ENCODE measurements at regions not wholly inside any gene's neighbourhood (a gene's known extent, or its start where the extent isn't known, plus 50 kb on each side); places are given as distances from the start of the nearest gene placed in this dataset.
A peak's percentile ranks its signal among the peaks of the same experiment; 100 is the strongest.

DNA sequence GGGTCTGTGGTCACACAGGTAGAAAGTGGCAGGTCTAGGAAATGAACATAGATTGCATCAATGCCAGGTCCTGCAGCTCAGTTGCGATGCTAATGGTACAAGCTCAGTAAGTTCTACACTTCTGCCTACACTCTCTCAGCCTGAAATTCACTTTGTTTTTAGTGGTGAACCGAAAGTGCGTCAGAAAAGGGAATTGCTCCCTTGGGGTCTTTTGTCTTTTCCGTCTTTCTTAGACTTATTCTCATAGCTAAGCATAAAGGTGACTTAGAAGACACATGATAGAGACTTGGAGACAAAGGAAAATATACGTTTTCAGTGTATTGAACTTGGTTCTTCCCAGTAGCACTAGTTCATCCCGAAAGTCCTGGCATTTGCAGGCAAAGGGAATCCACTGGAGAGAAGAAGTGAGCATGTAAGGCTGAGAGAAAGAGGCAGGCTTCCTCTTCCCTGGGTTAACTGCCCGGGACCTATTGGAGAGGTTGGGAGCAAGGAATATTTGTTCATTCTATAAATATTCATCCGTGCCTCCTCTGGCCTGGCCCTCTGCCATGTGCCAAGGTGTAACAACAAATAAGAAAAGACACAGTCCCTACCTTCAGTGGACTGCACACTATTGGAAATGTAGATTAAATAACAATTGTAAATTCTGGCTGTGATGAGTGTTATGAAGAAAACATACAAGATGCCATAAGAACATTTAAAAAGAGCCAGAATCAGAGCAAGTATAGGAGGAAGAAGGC lies 785.8 kb downstream of the MED13L start:
- Histone ChIP-seq H3K27me3 (ENCODE audit: control insufficient read depth, insufficient read depth, low read length, poor library complexity, severe bottlenecking) (no peaks in the 10 kb centered on the region), H3K27ac (ENCODE audit: insufficient read depth, low read depth, low read length, poor library complexity, severe bottlenecking) (no peak overlapping the region), H3K9me3 (ENCODE audit: control insufficient read depth, low read length) (no peaks in the 10 kb centered on the region), H3K4me1 (ENCODE audit: control insufficient read depth, insufficient read depth, low read length) (no peaks in the 10 kb centered on the region), H3K36me3 (ENCODE audit: control insufficient read depth, insufficient read depth, low read length) (no peaks in the 10 kb centered on the region), H3K4me3 (ENCODE audit: insufficient read depth, low read depth, low read length) (no peak overlapping the region)
- 72 to 80% methylated on average over 8 of the region's 8 CpGs for WGBS, 2 experiments

DNA sequence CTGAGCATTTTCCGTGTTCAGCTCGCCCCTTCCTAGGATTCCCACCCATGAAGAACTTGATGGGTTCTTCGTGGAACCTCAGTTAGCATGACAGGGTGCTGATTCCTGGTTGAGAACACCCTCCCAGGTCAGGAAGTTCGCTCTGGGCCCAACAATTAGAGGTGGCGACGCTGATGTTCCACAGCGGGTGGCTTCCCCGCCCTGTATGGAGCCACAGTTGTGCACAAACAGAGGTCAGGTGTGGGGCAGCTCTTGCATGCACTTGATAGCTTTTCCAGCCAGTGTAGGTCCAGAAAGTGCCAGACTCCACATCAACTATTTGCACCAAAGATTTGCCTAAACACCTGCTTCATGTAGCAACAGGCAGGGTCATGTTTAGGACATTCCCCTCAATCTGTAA lies 788.2 kb downstream of the MED13L start:
- WGBS, 2 experiments, result 90 to 92% methylated on average over 8 of the region's 8 CpGs
- no peak overlapping the region for H3K27ac ChIP-seq (ENCODE audit: insufficient read depth, low read depth, low read length, poor library complexity, severe bottlenecking)
- H3K27me3 ChIP-seq (ENCODE audit: control insufficient read depth, insufficient read depth, low read length, poor library complexity, severe bottlenecking), result no peaks in the 10 kb centered on the region
- peaks cover 3% of the 10 kb centered on the region for H3K4me1 ChIP-seq (ENCODE audit: control insufficient read depth, insufficient read depth, low read length)
- H3K4me3 ChIP-seq (ENCODE audit: insufficient read depth, low read depth, low read length), result no peak overlapping the region
- no peaks in the 10 kb centered on the region for H3K9me3 ChIP-seq (ENCODE audit: control insufficient read depth, low read length)
- no peaks in the 10 kb centered on the region for H3K36me3 ChIP-seq (ENCODE audit: control insufficient read depth, insufficient read depth, low read length)

DNA sequence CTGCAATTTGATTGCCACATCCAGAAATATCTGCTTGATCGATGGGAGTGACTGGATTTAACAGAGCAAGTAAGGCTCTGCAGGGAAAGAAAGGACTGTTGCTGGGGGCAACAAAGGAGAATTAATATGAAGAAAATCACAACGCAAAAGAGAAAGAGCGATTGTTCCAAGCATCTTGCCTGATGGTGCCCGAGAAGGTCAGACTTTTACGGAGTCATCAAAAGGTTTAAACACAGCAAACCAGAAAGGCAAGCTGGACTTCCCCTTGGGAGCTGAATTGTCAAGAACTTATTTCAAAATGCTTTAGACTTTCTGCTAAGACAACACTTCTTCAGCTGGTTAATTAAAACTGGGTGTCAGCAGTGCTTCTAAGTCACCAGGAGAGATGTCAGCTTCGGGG lies 791.5 kb downstream of the MED13L start:
- no peaks in the 10 kb centered on the region for H3K36me3 ChIP-seq (ENCODE audit: control insufficient read depth, insufficient read depth, low read length)
- peak overlapping the region; percentile 18 for H3K27ac ChIP-seq (ENCODE audit: insufficient read depth, low read depth, low read length, poor library complexity, severe bottlenecking)
- no peaks in the 10 kb centered on the region for H3K27me3 ChIP-seq (ENCODE audit: control insufficient read depth, insufficient read depth, low read length, poor library complexity, severe bottlenecking)
- H3K4me3 ChIP-seq (ENCODE audit: insufficient read depth, low read depth, low read length), result no peak overlapping the region
- H3K4me1 ChIP-seq (ENCODE audit: control insufficient read depth, insufficient read depth, low read length), result peaks cover 3% of the 10 kb centered on the region
- no peaks in the 10 kb centered on the region for H3K9me3 ChIP-seq (ENCODE audit: control insufficient read depth, low read length)
- WGBS, 2 experiments, result 84 to 89% methylated on average over 6 of the region's 6 CpGs

DNA sequence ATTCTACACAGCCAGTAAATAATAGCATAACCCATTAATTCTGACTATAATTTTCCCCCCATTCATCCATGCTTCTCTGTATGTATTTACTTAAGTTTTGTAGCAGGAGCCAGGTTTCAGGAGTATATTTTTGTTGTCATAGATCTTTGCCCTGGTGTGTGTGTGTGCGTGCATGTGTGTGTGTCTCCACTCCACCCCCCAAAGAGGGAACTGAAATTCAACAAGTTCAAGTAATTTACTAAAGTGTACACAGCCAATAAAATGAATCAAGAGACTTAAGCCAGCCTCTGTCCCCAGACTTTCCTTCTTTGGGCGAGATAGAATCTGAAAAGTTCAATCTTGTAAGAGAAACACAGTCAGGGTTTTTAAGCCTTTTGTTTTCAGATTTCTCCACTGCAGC lies 792.0 kb downstream of the MED13L start:
- Histone ChIP-seq H3K4me3 (ENCODE audit: insufficient read depth, low read depth, low read length) (no peak overlapping the region), H3K27me3 (ENCODE audit: control insufficient read depth, insufficient read depth, low read length, poor library complexity, severe bottlenecking) (no peaks in the 10 kb centered on the region), H3K36me3 (ENCODE audit: control insufficient read depth, insufficient read depth, low read length) (no peaks in the 10 kb centered on the region), H3K27ac (ENCODE audit: insufficient read depth, low read depth, low read length, poor library complexity, severe bottlenecking) (peak overlapping the region; percentile 18), H3K4me1 (ENCODE audit: control insufficient read depth, insufficient read depth, low read length) (peaks cover 3% of the 10 kb centered on the region), H3K9me3 (ENCODE audit: control insufficient read depth, low read length) (no peaks in the 10 kb centered on the region)
- 94 to 96% methylated on average over 1 to 2 of the region's 2 CpGs for WGBS, 2 experiments

DNA sequence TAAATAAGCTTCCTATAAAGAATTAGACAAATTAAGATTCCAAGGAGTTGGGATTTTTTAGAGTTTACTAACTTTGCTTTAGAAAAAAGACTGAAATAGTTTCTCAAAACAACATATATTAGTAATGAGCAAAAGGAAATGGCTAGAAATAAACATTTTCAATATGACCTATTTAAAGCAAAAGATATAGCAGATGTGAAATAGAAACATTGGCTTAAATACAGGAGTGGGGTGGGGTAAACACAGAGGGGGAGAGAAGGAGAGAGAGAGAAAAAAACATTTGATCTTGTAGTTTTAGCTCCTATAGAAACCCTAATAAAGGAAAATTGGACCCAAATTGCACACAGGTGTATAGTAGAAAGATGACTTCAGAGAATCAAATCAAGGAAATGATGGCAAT lies 794.5 kb downstream of the MED13L start:
- Histone ChIP-seq H3K27ac (ENCODE audit: insufficient read depth, low read depth, low read length, poor library complexity, severe bottlenecking) (no peak overlapping the region), H3K4me3 (ENCODE audit: insufficient read depth, low read depth, low read length) (no peak overlapping the region), H3K4me1 (ENCODE audit: control insufficient read depth, insufficient read depth, low read length) (peaks cover 3% of the 10 kb centered on the region), H3K27me3 (ENCODE audit: control insufficient read depth, insufficient read depth, low read length, poor library complexity, severe bottlenecking) (no peaks in the 10 kb centered on the region), H3K36me3 (ENCODE audit: control insufficient read depth, insufficient read depth, low read length) (no peaks in the 10 kb centered on the region), H3K9me3 (ENCODE audit: control insufficient read depth, low read length) (no peaks in the 10 kb centered on the region)

DNA sequence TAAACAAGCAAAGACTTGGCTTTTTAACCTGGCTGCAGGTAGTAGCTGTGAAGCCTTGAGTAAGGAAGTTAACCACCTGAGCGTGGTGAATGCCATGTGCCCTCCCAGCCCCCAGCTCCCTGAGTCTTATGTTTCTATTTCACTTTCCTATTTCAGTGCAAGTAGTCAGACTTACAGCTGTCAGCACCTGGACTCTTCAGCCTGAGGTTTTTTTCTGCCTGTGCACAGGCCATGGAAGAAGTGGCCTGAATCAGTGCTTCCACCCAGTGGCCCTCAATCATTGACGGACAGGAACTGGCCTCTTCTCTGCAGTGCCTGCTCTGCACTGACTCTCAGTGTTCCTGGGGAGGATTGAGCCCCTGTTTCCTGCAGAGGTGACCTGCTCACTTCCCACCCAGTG lies 796.4 kb downstream of the MED13L start:
- Histone ChIP-seq H3K27ac (ENCODE audit: insufficient read depth, low read depth, low read length, poor library complexity, severe bottlenecking) (no peak overlapping the region), H3K4me3 (ENCODE audit: insufficient read depth, low read depth, low read length) (no peak overlapping the region), H3K36me3 (ENCODE audit: control insufficient read depth, insufficient read depth, low read length) (no peaks in the 10 kb centered on the region), H3K27me3 (ENCODE audit: control insufficient read depth, insufficient read depth, low read length, poor library complexity, severe bottlenecking) (no peaks in the 10 kb centered on the region), H3K4me1 (ENCODE audit: control insufficient read depth, insufficient read depth, low read length) (peaks cover 2% of the 10 kb centered on the region), H3K9me3 (ENCODE audit: control insufficient read depth, low read length) (no peaks in the 10 kb centered on the region)
- 85 to 87% methylated on average over 2 of the region's 2 CpGs for WGBS, 2 experiments

DNA sequence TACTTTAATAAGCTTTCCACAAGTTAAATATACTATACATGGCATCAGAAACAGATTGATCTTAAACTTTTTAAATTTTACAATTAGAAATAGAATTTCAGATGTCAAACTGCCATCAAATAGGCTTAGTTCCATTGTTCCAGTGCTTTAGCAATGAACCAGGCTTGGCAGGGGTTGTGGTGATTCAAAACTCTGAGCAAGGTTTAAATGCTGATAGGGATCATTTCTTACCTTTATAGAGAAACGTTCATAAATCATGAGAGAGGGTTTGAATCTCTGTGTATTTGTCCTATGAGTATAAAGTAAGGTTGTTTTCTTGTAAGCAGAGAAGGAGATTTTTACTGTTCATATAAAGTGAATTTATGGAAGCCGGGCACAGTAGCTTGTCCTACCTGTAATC lies 794.5 kb upstream of the TBX3 start:
- H3K4me1 ChIP-seq (ENCODE audit: control insufficient read depth, insufficient read depth, low read length), result no peaks in the 10 kb centered on the region
- H3K36me3 ChIP-seq (ENCODE audit: control insufficient read depth, insufficient read depth, low read length), result no peaks in the 10 kb centered on the region
- no peak overlapping the region for H3K27ac ChIP-seq (ENCODE audit: insufficient read depth, low read depth, low read length, poor library complexity, severe bottlenecking)
- no peaks in the 10 kb centered on the region for H3K9me3 ChIP-seq (ENCODE audit: control insufficient read depth, low read length)
- H3K27me3 ChIP-seq (ENCODE audit: control insufficient read depth, insufficient read depth, low read length, poor library complexity, severe bottlenecking), result no peaks in the 10 kb centered on the region
- 83 to 94% methylated on average over 2 of the region's 2 CpGs for WGBS, 2 experiments
- H3K4me3 ChIP-seq (ENCODE audit: insufficient read depth, low read depth, low read length), result no peak overlapping the region

DNA sequence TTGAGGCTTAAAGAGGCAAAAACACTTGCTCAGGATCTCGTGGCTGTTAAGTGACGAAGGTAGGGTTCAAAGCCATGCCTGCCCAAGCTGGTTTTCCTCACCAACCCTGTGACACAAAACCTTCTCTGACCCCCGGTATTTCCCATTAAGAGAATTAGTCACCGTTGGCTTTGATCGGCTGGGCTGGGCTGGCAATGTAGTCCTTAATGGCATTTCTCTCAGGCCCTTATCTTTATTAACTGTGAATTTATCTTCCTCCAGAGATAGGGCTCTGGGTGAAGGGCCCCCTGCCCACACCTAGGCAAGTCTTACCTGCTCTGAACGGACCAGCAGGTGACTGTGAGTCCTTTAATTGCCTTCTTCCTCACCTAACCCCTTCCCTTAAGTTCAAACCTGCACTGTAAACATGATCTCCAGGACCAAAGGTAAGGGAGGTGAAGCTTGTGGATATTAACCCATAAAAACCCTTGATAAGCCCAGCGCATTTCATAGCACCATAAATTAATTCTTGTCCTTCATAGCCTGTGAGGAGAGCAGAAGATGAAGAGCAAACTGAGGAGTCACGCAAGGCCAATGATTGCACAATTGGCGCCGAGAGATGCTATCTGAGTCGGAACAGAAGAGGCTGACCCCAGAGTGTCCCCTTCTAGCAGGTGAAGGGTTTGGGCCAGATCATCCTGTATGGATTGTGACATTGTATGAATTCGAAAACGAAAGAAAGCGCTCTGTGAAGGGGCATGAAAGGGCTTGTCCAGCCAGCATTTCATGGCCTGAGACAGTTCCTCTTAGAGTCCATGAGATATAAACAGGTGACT lies 790.8 kb upstream of the TBX3 start:
- H3K27me3 ChIP-seq (ENCODE audit: control insufficient read depth, insufficient read depth, low read length, poor library complexity, severe bottlenecking), result no peaks in the 10 kb centered on the region

DNA sequence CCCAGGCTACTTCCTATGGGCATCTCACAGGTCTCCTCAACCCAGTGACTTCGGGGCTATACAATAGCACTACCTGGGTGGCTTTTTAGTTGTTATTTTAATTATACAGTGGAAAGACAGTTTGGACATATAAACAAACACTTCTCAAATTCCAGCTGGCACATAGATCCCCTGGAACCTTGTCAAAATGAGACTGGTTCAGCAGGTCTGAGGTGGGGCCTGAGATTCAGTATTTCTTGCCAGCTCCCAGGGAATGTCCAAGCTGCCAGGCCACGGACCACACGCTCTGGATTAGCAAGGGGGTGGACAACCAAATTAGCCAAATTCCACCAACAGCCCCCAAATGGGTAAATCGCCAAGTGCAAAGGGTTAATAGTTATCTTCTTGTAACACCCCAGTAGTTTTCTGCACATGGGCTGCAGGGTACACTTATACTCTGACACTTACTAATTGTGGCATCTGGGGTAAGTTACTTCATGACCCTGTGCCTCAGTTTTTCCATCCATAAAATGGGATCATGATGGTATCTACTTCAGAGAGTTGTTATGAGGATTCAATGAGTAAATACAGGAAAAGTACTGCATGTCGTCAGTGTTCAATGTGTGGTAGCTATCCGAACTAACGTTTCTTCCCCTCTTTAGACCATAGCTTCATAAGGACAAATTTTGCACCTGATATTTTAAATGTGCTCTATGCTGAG lies 789.4 kb upstream of the TBX3 start:
- H3K27me3 ChIP-seq (ENCODE audit: control insufficient read depth, insufficient read depth, low read length, poor library complexity, severe bottlenecking), result no peaks in the 10 kb centered on the region
- no peak overlapping the region for H3K4me3 ChIP-seq (ENCODE audit: insufficient read depth, low read depth, low read length)
- no peaks in the 10 kb centered on the region for H3K36me3 ChIP-seq (ENCODE audit: control insufficient read depth, insufficient read depth, low read length)
- no peak overlapping the region for H3K27ac ChIP-seq (ENCODE audit: insufficient read depth, low read depth, low read length, poor library complexity, severe bottlenecking)
- no peaks in the 10 kb centered on the region for H3K9me3 ChIP-seq (ENCODE audit: control insufficient read depth, low read length)
- 92 to 97% methylated on average over 7 of the region's 7 CpGs for WGBS, 2 experiments
- H3K4me1 ChIP-seq (ENCODE audit: control insufficient read depth, insufficient read depth, low read length), result no peaks in the 10 kb centered on the region

More for the DNA sequence above, 790.8 kb upstream of the TBX3 start:
- H3K9me3 ChIP-seq (ENCODE audit: control insufficient read depth, low read length), result no peaks in the 10 kb centered on the region
- H3K27ac ChIP-seq (ENCODE audit: insufficient read depth, low read depth, low read length, poor library complexity, severe bottlenecking), result no peak overlapping the region
- WGBS, 2 experiments, result 93% methylated on average over 14 of the region's 14 CpGs
- no peaks in the 10 kb centered on the region for H3K36me3 ChIP-seq (ENCODE audit: control insufficient read depth, insufficient read depth, low read length)
- no peak overlapping the region for H3K4me3 ChIP-seq (ENCODE audit: insufficient read depth, low read depth, low read length)
- H3K4me1 ChIP-seq (ENCODE audit: control insufficient read depth, insufficient read depth, low read length), result no peaks in the 10 kb centered on the region

DNA sequence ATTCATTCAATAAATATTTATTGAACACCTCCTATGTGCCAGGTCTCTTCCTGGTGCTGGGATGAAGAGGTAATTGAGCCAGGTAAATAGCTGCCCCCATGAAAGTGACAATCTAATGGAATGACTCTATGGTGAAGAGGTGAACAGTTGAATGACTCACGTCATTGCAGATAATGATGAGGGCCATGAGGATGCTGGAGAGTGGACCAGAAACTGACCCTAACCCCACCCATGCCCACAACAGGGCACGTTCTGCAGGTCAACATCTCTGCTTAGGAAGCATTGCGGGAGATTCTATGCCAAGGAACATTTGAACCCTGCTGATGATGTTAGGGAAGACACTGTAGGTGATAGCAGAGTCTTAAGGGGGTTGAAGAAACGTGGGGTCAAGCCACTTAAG lies 788.9 kb upstream of the TBX3 start:
- no peaks in the 10 kb centered on the region for H3K9me3 ChIP-seq (ENCODE audit: control insufficient read depth, low read length)
- H3K27ac ChIP-seq (ENCODE audit: insufficient read depth, low read depth, low read length, poor library complexity, severe bottlenecking), result no peak overlapping the region
- H3K4me3 ChIP-seq (ENCODE audit: insufficient read depth, low read depth, low read length), result no peak overlapping the region

More for the DNA sequence above, 788.9 kb upstream of the TBX3 start:
- Histone ChIP-seq H3K27me3 (ENCODE audit: control insufficient read depth, insufficient read depth, low read length, poor library complexity, severe bottlenecking) (no peaks in the 10 kb centered on the region), H3K36me3 (ENCODE audit: control insufficient read depth, insufficient read depth, low read length) (no peaks in the 10 kb centered on the region), H3K4me1 (ENCODE audit: control insufficient read depth, insufficient read depth, low read length) (no peaks in the 10 kb centered on the region)
- 92 to 94% methylated on average over 4 of the region's 4 CpGs for WGBS, 2 experiments
